ENCODE measurements at regions not wholly inside any gene's neighbourhood (a gene's known extent, or its start where the extent isn't known, plus 50 kb on each side); places are given as distances from the start of the nearest gene placed in this dataset.
"Not testable (repeated sequence)": the region's sequence is repeated elsewhere in the genome, so short reads cannot be mapped to it uniquely, and the experiment has no call there.

DNA sequence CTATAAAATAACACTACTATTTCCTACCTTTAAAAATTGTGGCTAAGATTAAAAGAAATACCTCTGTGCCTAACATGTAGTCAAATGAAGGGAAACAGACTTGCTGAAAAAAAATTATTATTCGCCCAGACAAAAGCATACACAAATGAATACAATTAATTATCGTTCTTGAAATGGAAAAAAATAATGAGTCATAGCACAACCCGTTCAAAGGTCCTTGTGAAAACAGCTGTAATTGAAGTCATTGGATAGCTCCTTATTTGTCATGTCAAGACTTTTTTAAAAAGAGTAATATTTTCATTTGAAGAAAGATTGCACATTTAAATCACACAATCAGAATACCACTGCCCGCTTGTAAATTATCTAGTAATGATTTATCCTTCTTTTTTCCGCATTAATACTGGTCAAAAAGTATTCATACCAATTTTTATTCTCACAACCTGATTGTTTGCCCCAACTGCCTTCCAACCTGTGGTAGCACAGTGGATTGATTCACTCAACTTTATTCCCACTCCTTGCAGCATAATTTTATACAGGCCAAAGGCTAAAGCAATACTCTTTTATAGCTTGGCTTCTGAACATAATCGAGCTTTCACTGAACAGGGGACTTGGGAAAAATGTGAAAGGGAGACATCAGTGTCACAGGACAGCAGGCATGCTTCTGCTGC is 655.2 kb upstream of the MAP3K7 start:
- no peak for DNase-seq

DNA sequence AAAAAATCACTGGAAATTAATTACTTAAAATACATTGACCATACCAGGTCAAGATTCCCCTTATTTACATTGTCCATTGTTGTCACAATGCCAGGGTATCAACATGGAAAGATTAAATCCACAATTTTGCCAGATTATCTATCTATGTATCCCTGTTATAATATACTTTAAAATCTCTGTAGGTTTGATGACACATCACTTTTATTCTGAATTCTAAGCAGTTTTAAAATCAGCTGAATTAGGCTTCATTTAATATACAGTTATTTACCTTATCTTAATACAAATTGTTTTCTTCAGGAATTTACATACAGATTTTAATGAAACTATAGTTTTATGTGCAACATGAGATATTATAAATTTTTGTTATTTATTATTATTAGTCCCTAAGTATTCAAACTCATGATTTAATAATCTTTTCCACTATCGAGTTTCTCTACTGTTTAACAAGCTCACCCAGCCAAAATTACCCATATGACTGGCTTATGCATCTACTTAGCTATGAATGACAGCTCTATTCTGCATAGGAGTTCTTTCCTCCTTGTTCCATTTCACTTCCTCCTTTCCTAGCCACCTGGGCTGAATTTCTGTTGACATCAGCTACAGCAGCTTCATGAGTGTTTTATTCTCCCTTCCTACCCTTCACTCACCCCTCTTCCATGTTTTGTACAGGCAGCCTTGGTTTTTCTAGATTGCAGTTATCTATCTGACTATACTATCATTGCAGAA is 654.2 kb upstream of the MAP3K7 start:
- DNase-seq = no peak

DNA sequence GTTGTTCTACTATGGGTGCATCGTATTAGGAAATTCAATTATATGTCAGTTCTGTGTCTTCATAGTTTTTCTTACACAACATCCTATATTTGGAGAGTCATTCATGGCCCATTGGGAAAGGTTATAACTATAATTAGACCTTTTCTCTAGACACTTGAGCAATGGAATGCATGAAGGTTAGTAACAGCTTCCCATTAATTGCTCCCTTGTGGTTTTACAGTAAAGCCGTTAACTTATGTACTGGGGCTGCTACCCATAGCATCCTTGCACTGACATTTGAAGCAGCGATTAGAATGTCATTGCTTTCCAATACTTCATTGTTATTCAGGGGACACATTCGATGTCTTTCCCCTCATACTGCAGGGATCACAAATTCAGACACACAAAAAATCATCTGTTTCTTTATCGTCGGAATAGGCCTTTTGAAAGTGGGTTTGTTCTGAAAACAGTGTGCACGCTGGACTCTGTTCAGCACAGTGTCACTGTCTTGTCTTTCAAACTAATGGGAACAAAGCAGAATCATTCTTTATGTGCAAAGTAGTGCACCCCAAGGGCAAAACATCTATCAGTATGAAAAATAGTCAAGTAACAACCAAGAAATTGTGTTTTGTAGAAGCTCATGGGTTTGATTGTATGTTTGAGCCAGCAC is 634.3 kb upstream of the MAP3K7 start:
- DNase-seq = no peak

DNA sequence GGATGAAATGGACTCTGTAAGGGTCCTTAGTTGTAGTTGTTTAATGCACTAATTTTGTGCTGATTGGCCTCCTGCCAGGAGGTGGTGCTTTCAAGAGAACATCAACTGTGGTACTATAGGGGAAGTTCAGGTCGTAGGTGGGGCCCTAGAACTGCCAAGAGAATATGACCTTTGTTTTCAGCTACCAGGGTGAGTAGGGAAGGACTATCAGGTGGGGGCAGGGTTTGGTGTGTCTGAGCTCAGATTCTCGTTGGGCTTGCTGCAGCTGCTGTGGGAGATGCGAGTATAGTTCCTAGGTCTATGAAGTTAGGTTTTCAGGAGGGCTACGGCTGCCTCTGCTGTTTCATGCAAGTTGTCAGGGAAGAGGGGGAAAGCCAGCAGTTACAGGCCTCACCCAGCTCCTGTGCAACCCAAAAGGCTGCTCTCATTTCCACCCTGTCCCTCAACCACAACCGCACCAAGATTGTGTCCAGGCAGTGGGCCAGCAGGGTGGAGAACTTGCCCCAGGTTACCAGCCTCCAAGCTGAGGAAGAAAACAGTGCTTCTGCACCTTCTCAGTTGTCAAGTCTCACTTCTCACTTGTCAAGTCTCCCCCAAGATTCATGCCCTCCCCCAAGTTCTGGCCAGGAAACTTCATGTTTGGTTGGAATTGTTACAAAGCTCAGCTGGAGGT is 626.5 kb upstream of the MAP3K7 start:
- no peak for DNase-seq

DNA sequence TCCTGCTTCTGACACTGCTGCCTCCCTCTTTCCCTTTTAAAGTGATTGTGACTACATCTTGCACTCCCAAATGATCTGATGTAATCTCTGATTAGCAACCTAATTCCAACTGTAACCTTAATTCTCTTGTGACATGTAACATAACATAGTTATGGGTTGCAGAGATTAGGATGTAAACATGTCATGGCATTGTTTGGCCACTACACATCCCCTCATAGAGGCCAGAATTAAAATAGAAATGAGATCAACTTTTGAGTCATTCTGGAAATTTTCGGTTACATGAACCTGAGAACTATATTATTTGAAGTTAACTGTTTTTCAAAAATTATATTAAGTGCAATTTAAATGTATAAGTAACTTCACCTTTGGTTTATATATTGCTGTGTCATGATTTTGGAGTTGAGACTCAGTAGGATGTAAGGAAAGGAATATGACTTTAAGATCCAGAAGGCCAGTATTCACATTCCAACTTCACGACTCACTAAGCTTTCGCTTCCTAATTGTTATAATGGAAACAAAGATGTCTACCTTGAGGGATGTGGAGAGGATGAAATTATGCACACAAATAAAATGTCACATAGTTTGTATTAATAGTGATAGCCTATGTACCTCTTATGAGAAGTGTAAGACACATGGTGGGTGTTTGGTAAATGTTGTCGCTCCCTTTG is 611.9 kb upstream of the MAP3K7 start:
- DNase-seq = no peak

DNA sequence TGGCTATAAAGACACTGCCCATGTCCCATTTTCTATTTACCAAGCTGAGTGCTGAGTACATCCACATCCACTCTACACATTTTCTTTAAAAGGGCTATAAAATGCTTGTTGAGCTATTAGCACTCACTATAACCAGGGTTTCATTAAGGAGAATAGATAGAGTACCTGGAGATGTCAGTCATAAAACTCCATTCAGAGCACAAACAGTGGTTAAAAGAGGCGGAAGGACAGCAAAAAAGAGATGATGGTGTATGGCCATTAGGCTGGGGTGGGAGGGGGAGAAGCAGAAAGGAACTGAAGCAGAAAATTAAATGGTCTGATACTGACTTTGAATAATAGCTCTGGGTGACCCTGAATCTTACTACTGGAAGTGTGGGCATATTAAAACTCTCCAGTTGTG is 609.9 kb upstream of the MAP3K7 start:
- DNase-seq = no peak

DNA sequence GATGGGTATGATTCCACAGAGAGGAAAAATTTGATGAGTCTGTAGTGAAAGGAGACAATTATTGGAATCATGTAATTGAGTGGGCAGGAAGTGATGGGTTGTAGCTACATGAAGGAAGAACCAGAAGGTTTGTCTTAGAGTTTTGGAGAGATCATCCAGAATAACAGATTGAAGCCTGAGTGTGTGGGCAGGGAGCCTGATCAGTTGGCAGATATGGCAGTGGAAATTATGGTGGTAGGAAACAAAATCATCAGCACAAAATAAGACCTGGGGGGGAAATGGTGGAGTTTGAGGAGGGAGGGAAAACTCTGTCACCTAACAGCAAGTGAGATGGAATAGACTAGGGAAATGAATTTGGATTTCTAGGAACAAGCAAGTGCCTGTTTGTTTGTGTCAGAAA is 606.6 kb upstream of the MAP3K7 start:
- no peak for DNase-seq

DNA sequence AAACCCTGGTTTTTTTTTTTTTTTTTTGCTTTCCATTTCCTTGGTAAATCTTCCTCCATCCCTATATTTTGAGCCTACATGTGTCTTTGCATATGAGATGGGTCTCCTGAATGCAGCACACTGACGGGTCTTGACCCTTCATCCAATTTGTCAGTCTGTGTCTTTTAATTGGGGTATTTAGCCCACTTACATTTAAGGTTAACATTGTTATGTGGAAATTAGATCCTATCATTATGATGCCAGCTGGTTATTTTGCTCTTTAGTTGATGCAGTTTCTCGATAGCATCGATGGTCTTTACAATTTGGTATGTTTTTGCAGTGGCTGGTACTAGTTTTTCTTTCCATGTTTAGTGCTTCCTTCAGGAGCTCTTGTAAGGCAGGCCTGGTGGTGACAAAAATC is 603.2 kb upstream of the MAP3K7 start:
- not testable (repeated sequence) for DNase-seq

DNA sequence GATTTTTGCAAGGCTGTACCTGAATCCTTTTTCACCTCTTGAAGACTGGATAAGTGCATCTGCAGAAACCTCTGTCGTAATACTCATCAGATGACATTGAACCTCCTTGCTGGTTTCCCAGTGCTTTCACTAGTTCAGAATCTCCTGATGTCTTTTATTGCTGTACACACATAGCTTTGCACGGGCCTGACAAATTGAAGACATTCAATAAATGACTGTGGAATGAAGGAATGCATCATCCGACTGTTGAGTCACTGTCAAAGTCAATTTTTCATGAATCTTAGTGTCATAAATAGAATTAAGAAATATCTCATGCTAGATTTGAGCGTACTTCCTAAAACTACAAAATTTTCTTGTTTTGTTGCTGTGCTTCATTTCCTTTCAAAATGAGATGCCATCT is 598.2 kb upstream of the MAP3K7 start:
- no peak for DNase-seq

DNA sequence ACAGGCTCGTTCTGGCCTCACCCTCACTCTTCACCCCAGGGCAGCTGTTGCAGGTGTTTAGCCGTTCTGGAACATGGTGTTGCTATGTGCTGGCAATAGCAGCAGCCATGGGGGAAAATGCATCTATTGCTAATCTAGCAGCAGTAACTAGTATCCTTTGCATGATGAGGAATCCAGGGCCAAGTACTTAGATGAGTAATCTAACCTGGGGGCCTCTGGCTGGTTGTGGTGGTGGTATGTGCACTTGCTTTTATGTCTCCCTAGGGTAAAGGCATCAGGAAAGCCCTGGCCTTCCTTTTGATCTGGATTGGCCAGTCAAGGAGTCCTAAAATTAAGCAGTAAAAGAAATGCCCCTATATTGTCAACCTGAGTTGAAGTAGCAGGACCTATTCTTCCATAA is 594.5 kb upstream of the MAP3K7 start:
- DNase-seq = no peak

DNA sequence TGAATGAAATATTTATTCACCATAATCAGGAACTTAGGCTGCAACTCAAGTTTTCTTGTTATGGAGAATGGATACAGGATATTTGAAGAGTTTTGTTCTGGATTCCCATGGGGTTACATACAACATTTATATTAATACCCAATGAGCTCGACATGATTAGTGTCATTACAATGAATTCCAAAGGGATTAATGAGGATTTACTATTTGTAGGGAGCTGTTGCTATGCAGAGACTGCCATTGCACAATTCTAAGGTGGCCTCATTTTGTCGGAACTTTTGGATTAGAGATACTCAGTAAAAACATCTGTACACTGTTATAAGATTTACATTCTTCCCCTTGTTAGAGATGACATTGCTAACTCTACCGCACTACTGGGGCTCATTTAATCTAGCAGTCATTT is 586.8 kb upstream of the MAP3K7 start:
- DNase-seq = no peak

DNA sequence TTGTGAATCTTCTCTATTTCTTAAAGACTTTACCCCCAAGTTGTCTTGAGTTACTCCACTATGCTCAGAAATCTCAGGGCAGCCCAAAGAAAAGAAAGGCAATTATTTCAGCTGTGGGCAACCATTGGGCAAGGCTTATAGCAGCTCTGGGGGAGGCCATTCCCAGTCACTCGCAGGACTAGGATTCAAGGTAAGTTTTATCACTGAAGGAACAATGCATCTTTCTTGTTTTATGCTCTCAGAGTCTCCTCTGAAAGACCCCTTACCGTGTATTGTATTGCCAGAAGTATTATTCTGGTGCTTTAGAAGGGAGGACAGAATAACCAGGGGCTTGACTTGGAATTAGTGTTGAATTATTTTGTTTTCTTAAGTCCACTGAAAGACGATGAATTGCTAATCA is 586.3 kb upstream of the MAP3K7 start:
- no peak for DNase-seq

DNA sequence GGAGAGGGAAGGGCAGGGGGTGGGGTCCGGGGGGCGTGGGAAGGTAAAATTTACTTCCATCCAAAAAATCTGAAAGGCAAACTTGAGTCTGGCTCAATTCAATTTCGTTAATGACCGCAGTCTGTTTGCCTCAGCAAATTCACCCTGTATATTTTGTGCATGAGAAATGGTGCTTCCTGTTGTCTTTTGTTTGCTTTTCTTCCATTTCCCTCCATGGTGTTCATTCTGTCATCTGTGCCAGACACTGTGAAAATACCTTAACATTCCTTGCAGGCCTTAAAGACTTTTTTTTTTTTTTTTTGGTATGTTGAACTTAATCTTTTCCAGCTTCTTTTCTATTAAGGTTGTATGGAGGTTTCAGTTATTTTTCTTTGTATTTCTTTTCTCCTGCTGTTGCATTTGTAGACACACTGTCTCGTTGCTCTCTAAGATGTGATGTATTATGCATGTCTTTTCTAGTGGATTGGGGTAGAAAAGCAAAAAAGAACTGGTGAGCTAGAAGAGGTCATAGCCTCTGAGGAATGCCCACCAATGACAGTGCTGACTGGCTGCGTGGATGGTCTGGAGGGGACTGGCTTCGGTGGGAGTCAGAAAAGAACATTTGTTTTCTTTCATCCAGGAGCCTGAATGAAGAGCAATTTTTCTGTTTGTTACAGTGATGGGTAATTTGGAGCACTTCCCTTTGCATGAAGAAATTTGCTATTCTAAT is 585.0 kb upstream of the MAP3K7 start:
- no peak for DNase-seq

DNA sequence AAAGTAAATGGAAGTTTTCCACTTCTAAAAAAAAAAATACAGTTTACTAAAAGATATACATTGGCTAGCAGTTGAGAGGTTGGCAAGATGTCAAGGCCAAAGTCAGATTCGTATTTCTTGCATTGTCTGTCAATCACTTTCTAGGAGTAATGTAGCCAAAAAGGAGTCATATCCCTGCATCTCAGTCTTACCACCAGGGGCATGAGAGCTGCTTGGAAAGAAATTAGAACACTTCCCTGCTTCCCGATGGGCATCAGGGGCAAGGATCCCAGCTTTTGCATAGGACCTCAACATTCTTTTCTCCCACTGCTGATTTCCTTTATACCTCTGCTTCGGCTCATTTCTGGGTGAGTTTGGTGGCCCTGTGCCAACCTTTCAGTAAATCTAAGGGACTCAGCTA is 581.0 kb upstream of the MAP3K7 start:
- no peak for DNase-seq

DNA sequence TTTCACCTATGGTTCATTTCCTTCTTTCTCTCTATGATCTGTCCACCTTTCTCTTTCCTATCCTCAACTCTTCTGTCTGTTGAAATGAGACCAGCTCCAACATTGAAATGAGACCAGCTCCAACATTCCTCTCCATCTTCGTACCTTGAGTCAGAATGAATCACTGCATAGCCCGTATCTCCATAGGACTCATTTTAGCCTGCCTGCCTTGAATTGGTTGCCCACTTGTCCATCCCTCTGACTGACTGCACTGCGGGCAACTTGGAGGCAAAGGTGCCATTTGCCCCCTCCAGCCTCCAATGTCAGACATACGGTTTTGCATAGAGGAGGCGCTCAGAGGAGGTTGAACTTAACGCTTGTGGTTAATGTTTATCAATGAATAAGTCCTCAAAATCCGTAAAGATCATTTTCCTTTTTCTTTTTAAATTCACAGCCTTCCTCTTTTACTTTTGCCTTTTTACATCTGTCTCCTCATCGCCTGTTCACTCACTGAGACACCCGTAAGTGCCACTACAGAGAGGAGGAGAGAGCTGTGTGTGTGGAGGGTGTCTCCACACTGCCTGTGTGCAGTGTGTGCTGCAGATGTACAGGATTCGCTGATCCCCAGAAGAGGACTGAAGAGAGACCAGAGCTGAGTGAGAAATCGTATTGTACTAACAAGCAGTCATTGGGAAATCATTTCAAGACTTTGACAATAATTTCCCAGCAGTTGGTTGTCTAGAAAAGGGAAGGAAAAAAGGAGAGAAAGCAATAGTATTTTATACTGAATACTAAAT is 579.6 kb upstream of the MAP3K7 start:
- DNase-seq = no peak

DNA sequence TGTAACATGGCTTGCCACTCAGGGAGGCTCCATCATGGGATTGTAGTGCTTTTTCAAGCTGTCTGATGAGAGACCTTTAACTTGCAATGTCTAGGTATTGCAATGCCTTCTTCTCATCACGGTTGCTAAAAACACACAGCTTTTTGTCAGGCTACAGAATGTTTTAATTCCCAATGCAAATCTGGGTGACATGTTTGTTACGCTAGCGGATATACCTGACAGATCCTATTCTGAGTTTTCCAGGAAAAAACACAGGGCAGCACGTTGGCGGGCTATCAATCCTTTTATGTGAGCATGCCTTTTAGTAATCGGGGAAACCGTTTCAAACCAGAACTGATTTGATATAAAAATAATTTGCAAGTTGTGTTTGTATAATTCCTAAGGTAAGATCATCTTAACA is 577.2 kb upstream of the MAP3K7 start:
- no peak for DNase-seq

DNA sequence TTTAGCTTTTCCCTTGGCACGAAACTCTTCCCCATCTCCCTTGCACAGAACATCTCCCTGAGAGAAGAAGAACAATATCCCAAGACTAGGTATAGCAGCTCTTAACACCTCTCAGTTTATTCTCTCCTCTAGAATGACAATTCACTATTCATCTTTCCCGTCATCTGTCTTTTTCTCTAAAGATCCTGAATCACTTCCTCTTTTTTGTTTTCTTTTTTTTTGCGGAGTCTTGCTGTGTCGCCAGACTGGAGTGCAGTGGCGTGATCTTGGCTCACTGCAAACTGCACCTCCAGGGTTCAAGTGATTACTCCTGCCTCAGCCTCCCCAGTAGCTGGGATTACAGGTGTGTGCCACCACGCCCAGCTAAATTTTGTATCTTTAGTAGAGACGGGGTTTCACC is 574.4 kb upstream of the MAP3K7 start:
- DNase-seq = no peak

DNA sequence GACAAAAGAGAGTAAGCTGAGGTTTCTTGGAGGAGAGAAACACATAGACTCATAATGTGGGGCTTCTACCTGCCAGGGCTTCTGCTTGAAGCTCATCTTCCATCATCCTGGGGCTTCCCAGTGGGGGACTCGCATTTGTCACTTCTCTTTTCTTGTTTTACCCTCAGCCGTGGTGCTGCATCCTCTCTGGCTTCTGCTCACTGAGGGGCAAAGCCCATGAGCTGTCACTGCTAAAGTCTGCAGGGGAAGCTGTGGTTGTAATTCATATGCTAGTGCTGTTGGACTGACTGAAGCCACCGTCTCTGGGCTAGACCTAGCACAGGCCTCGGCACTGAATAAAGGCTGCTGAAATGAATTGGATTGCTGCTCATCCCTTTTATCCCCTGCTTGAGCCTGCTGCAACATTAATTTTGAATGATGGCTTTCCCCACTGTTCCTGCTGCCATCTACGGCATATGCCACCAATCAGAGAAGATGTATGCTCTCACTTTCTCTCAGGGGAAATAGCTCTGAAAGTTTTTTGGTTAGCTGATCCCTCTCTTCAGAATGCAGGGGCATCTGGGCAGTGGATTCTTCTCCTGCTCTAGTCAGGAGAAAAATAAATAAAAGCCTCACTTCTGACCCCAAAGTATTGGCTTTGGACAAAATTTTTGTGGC is 568.4 kb upstream of the MAP3K7 start:
- no peak for DNase-seq

DNA sequence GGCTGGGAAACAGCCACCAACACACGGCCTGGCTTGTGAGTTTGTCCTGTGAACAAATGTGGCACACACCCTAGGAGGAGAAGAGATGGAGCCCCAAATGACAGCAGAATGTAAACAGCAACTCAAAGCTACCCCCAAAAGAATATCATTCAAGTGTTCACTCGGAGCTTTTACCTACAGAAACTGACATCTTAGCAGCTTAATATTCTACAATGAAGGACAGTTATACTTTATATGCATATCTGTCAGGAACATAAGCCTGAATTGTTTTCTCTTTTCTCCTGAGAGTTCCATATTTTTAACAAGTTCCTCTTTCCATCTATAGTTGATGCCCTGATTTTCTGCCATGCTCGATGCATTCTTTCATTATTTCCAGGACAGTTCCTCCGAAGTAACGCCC is 566.0 kb upstream of the MAP3K7 start:
- DNase-seq = no peak

DNA sequence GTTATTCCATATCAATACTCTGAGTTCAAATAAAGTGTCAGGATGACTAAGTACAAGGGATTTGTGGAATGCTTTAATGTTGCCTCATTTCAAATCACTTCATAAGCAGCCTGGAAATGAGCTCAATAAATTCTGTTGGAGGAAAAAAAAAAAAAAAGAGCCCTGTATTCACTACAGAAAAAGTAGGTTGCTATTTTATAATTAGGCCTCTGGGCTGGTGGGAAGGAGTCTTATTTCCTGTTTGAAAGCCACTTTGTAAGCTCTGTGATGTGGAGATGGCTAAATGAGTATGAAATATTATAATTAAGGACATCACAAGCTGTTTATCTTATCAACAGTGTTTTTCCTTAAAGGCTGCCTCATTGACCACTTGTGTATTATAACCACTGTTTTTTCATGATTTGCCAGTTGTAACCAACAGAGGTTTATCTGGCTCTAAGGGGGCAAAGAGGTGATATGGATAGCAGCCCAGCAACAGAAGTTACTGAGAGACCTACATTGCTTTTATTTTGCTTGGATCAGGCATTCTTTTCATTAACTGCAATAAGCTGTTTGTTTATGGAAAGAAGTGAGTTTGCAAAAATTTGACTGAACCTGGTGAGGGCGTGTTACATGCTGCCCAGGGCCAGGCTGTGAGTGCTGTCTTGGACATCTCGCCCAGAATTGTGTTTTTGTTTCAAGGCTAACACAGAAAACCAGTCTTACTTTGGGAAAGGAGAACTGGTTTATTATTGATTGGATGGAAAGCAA is 563.3 kb upstream of the MAP3K7 start:
- no peak for DNase-seq
